ENCODE measurements at regions not wholly inside any gene's neighbourhood (a gene's known extent, or its start where the extent isn't known, plus 50 kb on each side); places are given as distances from the start of the nearest gene placed in this dataset.
"Not testable (repeated sequence)": the region's sequence is repeated elsewhere in the genome, so short reads cannot be mapped to it uniquely, and the experiment has no call there.

- H3K27me3 ChIP-seq (ENCODE audit: control insufficient read depth in 1 of 2, insufficient read depth in 2 of 2, low read length in 2 of 2), result no peaks in the 10 kb centered on the region
- no peaks in the 10 kb centered on the region for H3K9me3 ChIP-seq (ENCODE audit: low read length)
- H3K4me1 ChIP-seq (ENCODE audit: insufficient read depth, low read length), result no peaks in the 10 kb centered on the region
- no peak overlapping the region for H3K27ac ChIP-seq (ENCODE audit: low read depth, low read length)
- H3K9ac ChIP-seq (ENCODE audit: low read length), result no peak overlapping the region
- H3K36me3 ChIP-seq (ENCODE audit: insufficient read depth, low read length), result no peaks in the 10 kb centered on the region
- H3K4me3 ChIP-seq (ENCODE audit: low read depth in 1 of 2, low read length in 2 of 2), result no peak overlapping the region
Observed at GRCh38 chr5:91941588-91941987, 558.5 kb upstream of the ARRDC3 start.

DNA sequence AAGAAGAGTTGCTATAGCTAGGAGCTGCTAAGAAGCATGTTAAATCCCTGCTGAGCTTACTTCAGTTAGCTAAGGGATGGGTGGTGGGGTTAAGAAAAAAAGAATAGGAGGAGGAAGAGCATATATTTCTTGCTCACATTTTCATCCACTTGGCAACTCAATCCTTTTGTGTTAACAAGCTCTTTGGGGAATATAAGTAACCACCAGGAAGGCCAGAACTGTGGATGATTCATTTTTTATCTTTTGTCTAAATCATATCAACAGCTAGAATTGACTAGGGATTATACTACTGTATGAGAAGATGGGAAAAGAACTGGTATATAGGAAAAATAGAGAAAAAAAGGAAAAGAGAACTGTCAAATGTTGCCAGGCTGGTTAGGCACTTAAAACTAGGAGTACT lies 555.3 kb upstream of the ARRDC3 start:
- Histone ChIP-seq H3K9ac (ENCODE audit: low read length) (no peak overlapping the region), H3K4me3 (ENCODE audit: low read depth in 1 of 2, low read length in 2 of 2) (no peak overlapping the region), H3K27ac (ENCODE audit: low read depth, low read length) (no peak overlapping the region), H3K27me3 (ENCODE audit: control insufficient read depth in 1 of 2, insufficient read depth in 2 of 2, low read length in 2 of 2) (no peaks in the 10 kb centered on the region), H3K9me3 (ENCODE audit: low read length) (no peaks in the 10 kb centered on the region), H3K4me1 (ENCODE audit: insufficient read depth, low read length) (no peaks in the 10 kb centered on the region), H3K36me3 (ENCODE audit: insufficient read depth, low read length) (no peaks in the 10 kb centered on the region)

DNA sequence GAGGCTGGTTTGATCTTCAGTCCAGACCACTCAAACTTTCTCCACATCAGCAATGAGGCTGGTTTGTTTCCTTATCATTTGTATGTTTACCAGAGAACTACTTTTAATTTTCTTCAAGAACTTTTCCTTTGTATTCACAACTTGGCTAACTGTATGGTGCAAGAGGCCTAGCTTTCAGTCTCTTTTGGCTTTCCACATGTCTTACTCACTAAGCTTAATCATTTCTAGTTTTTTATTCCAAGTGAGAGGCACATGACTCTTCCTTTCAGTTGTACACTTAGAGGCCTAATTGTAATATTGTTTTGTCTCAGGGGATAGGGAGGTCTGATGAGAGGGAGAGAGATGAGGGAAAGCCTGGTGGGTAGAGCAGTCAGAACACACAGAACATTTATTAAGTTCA lies 554.0 kb upstream of the ARRDC3 start:
- Histone ChIP-seq H3K36me3 (ENCODE audit: insufficient read depth, low read length) (no peaks in the 10 kb centered on the region), H3K4me1 (ENCODE audit: insufficient read depth, low read length) (no peaks in the 10 kb centered on the region)

DNA sequence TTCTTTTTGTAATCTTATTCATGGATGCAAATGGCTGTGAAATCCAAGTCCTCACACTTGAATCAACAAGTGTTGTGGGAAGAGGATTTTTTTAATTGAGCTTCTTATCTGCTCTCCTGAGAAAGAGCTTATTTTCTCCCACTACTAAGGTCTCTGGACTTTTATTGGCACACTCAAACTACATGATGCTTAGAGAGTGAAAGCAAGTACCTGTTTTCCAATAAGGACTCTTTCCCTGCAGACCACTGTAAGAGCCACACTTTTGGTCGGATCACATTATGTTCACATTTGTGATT lies 546.4 kb upstream of the ARRDC3 start:
- H3K36me3 ChIP-seq (ENCODE audit: insufficient read depth, low read length), result no peaks in the 10 kb centered on the region
- no peaks in the 10 kb centered on the region for H3K4me1 ChIP-seq (ENCODE audit: insufficient read depth, low read length)
- H3K9me3 ChIP-seq (ENCODE audit: low read length), result no peaks in the 10 kb centered on the region
- H3K9ac ChIP-seq (ENCODE audit: low read length), result no peak overlapping the region
- no peak overlapping the region for H3K27ac ChIP-seq (ENCODE audit: low read depth, low read length)
- H3K4me3 ChIP-seq (ENCODE audit: low read depth in 1 of 2, low read length in 2 of 2), result no peak overlapping the region
- no peaks in the 10 kb centered on the region for H3K27me3 ChIP-seq (ENCODE audit: control insufficient read depth in 1 of 2, insufficient read depth in 2 of 2, low read length in 2 of 2)

More for the DNA sequence above, 554.0 kb upstream of the ARRDC3 start:
- H3K27me3 ChIP-seq (ENCODE audit: control insufficient read depth in 1 of 2, insufficient read depth in 2 of 2, low read length in 2 of 2), result no peaks in the 10 kb centered on the region
- no peak overlapping the region for H3K4me3 ChIP-seq (ENCODE audit: low read depth in 1 of 2, low read length in 2 of 2)
- no peak overlapping the region for H3K27ac ChIP-seq (ENCODE audit: low read depth, low read length)
- no peaks in the 10 kb centered on the region for H3K9me3 ChIP-seq (ENCODE audit: low read length)
- H3K9ac ChIP-seq (ENCODE audit: low read length), result no peak overlapping the region

- no peak overlapping the region for H3K4me3 ChIP-seq (ENCODE audit: low read depth in 1 of 2, low read length in 2 of 2)
- H3K9ac ChIP-seq (ENCODE audit: low read length), result no peak overlapping the region
- H3K27ac ChIP-seq (ENCODE audit: low read depth, low read length), result no peak overlapping the region
- no peaks in the 10 kb centered on the region for H3K27me3 ChIP-seq (ENCODE audit: control insufficient read depth in 1 of 2, insufficient read depth in 2 of 2, low read length in 2 of 2)
- H3K4me1 ChIP-seq (ENCODE audit: insufficient read depth, low read length), result no peaks in the 10 kb centered on the region
- H3K9me3 ChIP-seq (ENCODE audit: low read length), result no peaks in the 10 kb centered on the region
- no peaks in the 10 kb centered on the region for H3K36me3 ChIP-seq (ENCODE audit: insufficient read depth, low read length)
Observed at GRCh38 chr5:91928754-91929521, 545.8 kb upstream of the ARRDC3 start.

GRCh38 chr5:91927439-91927838 lies 544.3 kb upstream of the ARRDC3 start:
- Histone ChIP-seq H3K4me1 (ENCODE audit: insufficient read depth, low read length) (no peaks in the 10 kb centered on the region), H3K27ac (ENCODE audit: low read depth, low read length) (no peak overlapping the region), H3K36me3 (ENCODE audit: insufficient read depth, low read length) (no peaks in the 10 kb centered on the region), H3K27me3 (ENCODE audit: control insufficient read depth in 1 of 2, insufficient read depth in 2 of 2, low read length in 2 of 2) (no peaks in the 10 kb centered on the region), H3K9ac (ENCODE audit: low read length) (no peak overlapping the region), H3K9me3 (ENCODE audit: low read length) (no peaks in the 10 kb centered on the region), H3K4me3 (ENCODE audit: low read depth in 1 of 2, low read length in 2 of 2) (no peak overlapping the region)

GRCh38 chr5:91925249-91925648 lies 542.1 kb upstream of the ARRDC3 start:
- Histone ChIP-seq H3K27me3 (ENCODE audit: control insufficient read depth in 1 of 2, insufficient read depth in 2 of 2, low read length in 2 of 2) (no peaks in the 10 kb centered on the region), H3K4me1 (ENCODE audit: insufficient read depth, low read length) (no peaks in the 10 kb centered on the region), H3K27ac (ENCODE audit: low read depth, low read length) (no peak overlapping the region), H3K9ac (ENCODE audit: low read length) (no peak overlapping the region), H3K36me3 (ENCODE audit: insufficient read depth, low read length) (no peaks in the 10 kb centered on the region), H3K4me3 (ENCODE audit: low read depth in 1 of 2, low read length in 2 of 2) (no peak overlapping the region), H3K9me3 (ENCODE audit: low read length) (no peaks in the 10 kb centered on the region)

DNA sequence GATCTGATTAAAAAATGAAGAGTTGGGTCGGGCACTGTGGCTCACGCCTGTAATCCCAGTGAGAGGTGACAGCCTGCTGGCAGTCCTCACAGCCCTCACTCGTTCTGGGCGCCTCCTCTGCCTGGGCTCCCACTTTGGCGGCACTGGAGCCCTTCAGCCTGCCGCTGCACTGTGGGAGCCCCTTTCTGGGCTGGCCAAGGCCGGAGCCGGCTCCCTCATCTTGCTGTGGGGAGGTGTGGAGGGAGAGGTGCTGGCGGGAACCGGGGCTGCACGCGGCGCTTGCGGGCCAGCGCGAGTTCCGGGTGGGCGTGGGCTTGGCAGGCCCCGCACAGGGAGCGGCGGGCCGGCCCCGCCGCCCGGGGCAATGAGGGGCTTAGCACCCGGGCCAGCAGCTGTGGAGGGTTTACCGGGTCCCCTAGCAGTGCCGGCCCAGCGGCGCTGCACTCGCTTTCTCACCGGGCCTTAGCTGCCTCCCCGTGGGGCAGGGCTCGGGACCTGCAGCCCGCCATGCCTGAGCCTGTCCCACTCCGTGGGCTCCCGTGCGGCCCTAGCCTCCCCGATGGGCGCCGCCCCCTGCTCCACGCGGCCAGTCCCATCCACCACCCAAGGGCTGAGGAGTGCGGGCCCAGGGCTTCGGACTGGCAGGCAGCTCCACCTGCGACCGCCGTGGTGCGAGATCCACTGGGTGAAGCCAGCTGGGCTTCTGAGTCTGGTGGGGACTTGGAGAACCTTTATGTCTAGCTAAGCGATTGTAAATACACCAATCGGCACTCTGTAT lies 534.1 kb upstream of the ARRDC3 start:
- not testable (repeated sequence) for H3K4me3 ChIP-seq (ENCODE audit: low read depth in 1 of 2, low read length in 2 of 2); H3K27me3 ChIP-seq (ENCODE audit: control insufficient read depth in 1 of 2, insufficient read depth in 2 of 2, low read length in 2 of 2); H3K9ac ChIP-seq (ENCODE audit: low read length); H3K36me3 ChIP-seq (ENCODE audit: insufficient read depth, low read length); H3K27ac ChIP-seq (ENCODE audit: low read depth, low read length); H3K9me3 ChIP-seq (ENCODE audit: low read length); H3K4me1 ChIP-seq (ENCODE audit: insufficient read depth, low read length)

DNA sequence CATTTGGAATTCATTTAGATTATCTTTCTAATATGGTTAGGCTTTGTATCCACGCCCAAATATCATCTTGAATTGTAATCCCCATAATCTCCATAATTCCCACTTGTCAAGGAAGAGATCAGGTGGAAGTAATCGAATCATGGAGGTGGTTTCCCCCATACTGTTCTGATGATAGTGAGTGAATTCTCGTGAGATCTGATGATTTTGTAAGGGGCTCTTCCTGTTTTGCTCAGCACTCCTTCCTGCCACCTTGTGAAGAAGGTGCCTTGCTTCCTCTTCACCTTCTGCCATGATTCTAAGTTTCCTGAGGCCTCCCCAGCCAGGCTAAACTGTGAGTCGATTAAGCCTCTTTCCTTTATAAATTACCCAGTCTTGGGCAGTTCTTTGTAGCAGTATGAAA lies 527.5 kb upstream of the ARRDC3 start:
- Histone ChIP-seq H3K4me1 (ENCODE audit: insufficient read depth, low read length) (no peaks in the 10 kb centered on the region), H3K27me3 (ENCODE audit: control insufficient read depth in 1 of 2, insufficient read depth in 2 of 2, low read length in 2 of 2) (no peaks in the 10 kb centered on the region), H3K27ac (ENCODE audit: low read depth, low read length) (no peak overlapping the region), H3K9ac (ENCODE audit: low read length) (no peak overlapping the region), H3K9me3 (ENCODE audit: low read length) (no peaks in the 10 kb centered on the region), H3K4me3 (ENCODE audit: low read depth in 1 of 2, low read length in 2 of 2) (no peak overlapping the region), H3K36me3 (ENCODE audit: insufficient read depth, low read length) (no peaks in the 10 kb centered on the region)

GRCh38 chr5:91910247-91910646 lies 527.1 kb upstream of the ARRDC3 start:
- H3K27me3 ChIP-seq (ENCODE audit: control insufficient read depth in 1 of 2, insufficient read depth in 2 of 2, low read length in 2 of 2), result no peaks in the 10 kb centered on the region
- H3K27ac ChIP-seq (ENCODE audit: low read depth, low read length), result no peak overlapping the region
- H3K9me3 ChIP-seq (ENCODE audit: low read length), result no peaks in the 10 kb centered on the region
- H3K4me3 ChIP-seq (ENCODE audit: low read depth in 1 of 2, low read length in 2 of 2), result no peak overlapping the region
- no peak overlapping the region for H3K9ac ChIP-seq (ENCODE audit: low read length)
- no peaks in the 10 kb centered on the region for H3K4me1 ChIP-seq (ENCODE audit: insufficient read depth, low read length)
- no peaks in the 10 kb centered on the region for H3K36me3 ChIP-seq (ENCODE audit: insufficient read depth, low read length)

- H3K36me3 ChIP-seq (ENCODE audit: insufficient read depth, low read length), result no peaks in the 10 kb centered on the region
- no peaks in the 10 kb centered on the region for H3K27me3 ChIP-seq (ENCODE audit: control insufficient read depth in 1 of 2, insufficient read depth in 2 of 2, low read length in 2 of 2)
- H3K4me1 ChIP-seq (ENCODE audit: insufficient read depth, low read length), result no peaks in the 10 kb centered on the region
- H3K9ac ChIP-seq (ENCODE audit: low read length), result no peak overlapping the region
- H3K27ac ChIP-seq (ENCODE audit: low read depth, low read length), result no peak overlapping the region
- no peak overlapping the region for H3K4me3 ChIP-seq (ENCODE audit: low read depth in 1 of 2, low read length in 2 of 2)
- no peaks in the 10 kb centered on the region for H3K9me3 ChIP-seq (ENCODE audit: low read length)
Observed at GRCh38 chr5:91906494-91906893, 523.4 kb upstream of the ARRDC3 start.

- Histone ChIP-seq H3K9me3 (ENCODE audit: low read length) (no peaks in the 10 kb centered on the region), H3K9ac (ENCODE audit: low read length) (no peak overlapping the region), H3K27ac (ENCODE audit: low read depth, low read length) (no peak overlapping the region), H3K36me3 (ENCODE audit: insufficient read depth, low read length) (no peaks in the 10 kb centered on the region), H3K27me3 (ENCODE audit: control insufficient read depth in 1 of 2, insufficient read depth in 2 of 2, low read length in 2 of 2) (no peaks in the 10 kb centered on the region), H3K4me3 (ENCODE audit: low read depth in 1 of 2, low read length in 2 of 2) (no peak overlapping the region), H3K4me1 (ENCODE audit: insufficient read depth, low read length) (no peaks in the 10 kb centered on the region)
Observed at GRCh38 chr5:91906027-91906426, 522.9 kb upstream of the ARRDC3 start.

All from muscle layer of colon (tissue), 2 donors.